ENCODE measurements at regions not wholly inside any gene's neighbourhood (a gene's known extent, or its start where the extent isn't known, plus 50 kb on each side); places are given as distances from the start of the nearest gene placed in this dataset.

GRCh38 chr16:59470556-59470955 lies 736.4 kb upstream of the GOT2 start:
- Histone ChIP-seq H2AFZ (ENCODE audit: low read length) (no peak overlapping the region), H3K4me1 (ENCODE audit: insufficient read depth, low read length) (peaks cover 7% of the 10 kb centered on the region; the same call in 1 of the 2 replicates), H3K4me2 (ENCODE audit: low read length) (no peak overlapping the region), H3K27me3 (ENCODE audit: low read length) (no peaks in the 10 kb centered on the region), H3K27ac (ENCODE audit: low read length) (no peak overlapping the region), H3K4me3 (ENCODE audit: low read length) (no peak overlapping the region), H4K20me1 (ENCODE audit: low read length) (no peaks in the 10 kb centered on the region), H3F3A (ENCODE audit: low read length, unreplicated experiment) (no peaks in the 10 kb centered on the region), H3K79me2 (ENCODE audit: low read length) (no peaks in the 10 kb centered on the region), H3K9me2 (replicated peaks; ENCODE audit: low read length) (no peaks in the 10 kb centered on the region), H3K9ac (ENCODE audit: low read length) (no peak overlapping the region), H3K36me3 (ENCODE audit: low read depth, low read length) (no peaks in the 10 kb centered on the region), H3K9me3 (ENCODE audit: low read length) (no peaks in the 10 kb centered on the region)
- POLR2A ChIA-PET (ENCODE audit: unreplicated experiment): no interaction called here
- no TSS peak for BruUV-seq (replicated peaks)
- DNase-seq (no peak), ATAC-seq (no peak)
- intact Hi-C loops (cut with micrococcal nuclease): no loop called here
- CTCF ChIA-PET: no interaction called here
- TF ChIP-seq, protein P1, sequence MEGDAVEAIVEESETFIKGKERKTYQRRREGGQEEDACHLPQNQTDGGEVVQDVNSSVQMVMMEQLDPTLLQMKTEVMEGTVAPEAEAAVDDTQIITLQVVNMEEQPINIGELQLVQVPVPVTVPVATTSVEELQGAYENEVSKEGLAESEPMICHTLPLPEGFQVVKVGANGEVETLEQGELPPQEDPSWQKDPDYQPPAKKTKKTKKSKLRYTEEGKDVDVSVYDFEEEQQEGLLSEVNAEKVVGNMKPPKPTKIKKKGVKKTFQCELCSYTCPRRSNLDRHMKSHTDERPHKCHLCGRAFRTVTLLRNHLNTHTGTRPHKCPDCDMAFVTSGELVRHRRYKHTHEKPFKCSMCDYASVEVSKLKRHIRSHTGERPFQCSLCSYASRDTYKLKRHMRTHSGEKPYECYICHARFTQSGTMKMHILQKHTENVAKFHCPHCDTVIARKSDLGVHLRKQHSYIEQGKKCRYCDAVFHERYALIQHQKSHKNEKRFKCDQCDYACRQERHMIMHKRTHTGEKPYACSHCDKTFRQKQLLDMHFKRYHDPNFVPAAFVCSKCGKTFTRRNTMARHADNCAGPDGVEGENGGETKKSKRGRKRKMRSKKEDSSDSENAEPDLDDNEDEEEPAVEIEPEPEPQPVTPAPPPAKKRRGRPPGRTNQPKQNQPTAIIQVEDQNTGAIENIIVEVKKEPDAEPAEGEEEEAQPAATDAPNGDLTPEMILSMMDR (conservative IDR thresholded peaks at IDR 0.05; ENCODE audit: low read depth, low read length): no peak
- TF ChIP-seq EZH2 (IDR thresholded peaks at IDR 0.05; ENCODE audit: low read length, unreplicated experiment) (no peak), EZH2phosphoT487 (IDR thresholded peaks at IDR 0.05; ENCODE audit: borderline replicate concordance, low read length) (no peak)

GRCh38 chr16:59469266-59469665 lies 735.1 kb upstream of the GOT2 start:
- H2AFZ ChIP-seq (ENCODE audit: low read length): no peak overlapping the region
- H3K9me3 ChIP-seq (ENCODE audit: low read length): no peaks in the 10 kb centered on the region
- no peak overlapping the region for H3K9ac ChIP-seq (ENCODE audit: low read length)
- ATAC-seq (no peak), DNase-seq (no peak)
- BruUV-seq (replicated peaks): no TSS peak
- no peak overlapping the region for H3K4me3 ChIP-seq (ENCODE audit: low read length)
- no peak overlapping the region for H3K4me2 ChIP-seq (ENCODE audit: low read length)
- H4K20me1 ChIP-seq (ENCODE audit: low read length): no peaks in the 10 kb centered on the region
- POLR2A ChIA-PET (ENCODE audit: unreplicated experiment): no interaction called here
- CTCF ChIA-PET: no interaction called here
- H3K4me1 ChIP-seq (ENCODE audit: insufficient read depth, low read length): peaks cover 11% of the 10 kb centered on the region; the same call in 1 of the 2 replicates
- H3K27me3 ChIP-seq (ENCODE audit: low read length): no peaks in the 10 kb centered on the region
- intact Hi-C loops (cut with micrococcal nuclease): no loop called here
- no peak overlapping the region for H3K27ac ChIP-seq (ENCODE audit: low read length)
- H3F3A ChIP-seq (ENCODE audit: low read length, unreplicated experiment): no peaks in the 10 kb centered on the region
- no peaks in the 10 kb centered on the region for H3K9me2 ChIP-seq (replicated peaks; ENCODE audit: low read length)
- H3K79me2 ChIP-seq (ENCODE audit: low read length): no peaks in the 10 kb centered on the region
- no peaks in the 10 kb centered on the region for H3K36me3 ChIP-seq (ENCODE audit: low read depth, low read length)
- TF ChIP-seq EZH2 (IDR thresholded peaks at IDR 0.05; ENCODE audit: low read length, unreplicated experiment): no peak
- TF ChIP-seq, protein P1 (conservative IDR thresholded peaks at IDR 0.05; ENCODE audit: low read depth, low read length): no peak
- no peak for TF ChIP-seq EZH2phosphoT487 (IDR thresholded peaks at IDR 0.05; ENCODE audit: borderline replicate concordance, low read length)

- Histone ChIP-seq H3K9me3 (ENCODE audit: low read length) (no peaks in the 10 kb centered on the region), H3K4me2 (ENCODE audit: low read length) (peak overlapping the region; percentile 39), H3F3A (ENCODE audit: low read length, unreplicated experiment) (peaks cover 5% of the 10 kb centered on the region), H3K27ac (ENCODE audit: low read length) (peak overlapping the region; percentile 76), H3K9ac (ENCODE audit: low read length) (peak overlapping the region; percentile 22; the same call in 1 of the 2 replicates), H3K27me3 (ENCODE audit: low read length) (no peaks in the 10 kb centered on the region), H3K4me3 (ENCODE audit: low read length) (no peak overlapping the region), H4K20me1 (ENCODE audit: low read length) (no peaks in the 10 kb centered on the region), H3K4me1 (ENCODE audit: insufficient read depth, low read length) (peaks cover 20% of the 10 kb centered on the region), H3K9me2 (replicated peaks; ENCODE audit: low read length) (no peaks in the 10 kb centered on the region), H3K79me2 (ENCODE audit: low read length) (no peaks in the 10 kb centered on the region), H2AFZ (ENCODE audit: low read length) (no peak overlapping the region), H3K36me3 (ENCODE audit: low read depth, low read length) (no peaks in the 10 kb centered on the region)
- intact Hi-C loops (cut with micrococcal nuclease): no loop called here
- DNase-seq: peak; percentile 67
- no peak for ATAC-seq
- TF ChIP-seq EZH2phosphoT487 (IDR thresholded peaks at IDR 0.05; ENCODE audit: borderline replicate concordance, low read length) (no peak), EZH2 (IDR thresholded peaks at IDR 0.05; ENCODE audit: low read length, unreplicated experiment) (no peak)
- TF ChIP-seq, protein P1 (conservative IDR thresholded peaks at IDR 0.05; ENCODE audit: low read depth, low read length): no peak
- BruUV-seq (replicated peaks): no TSS peak
- CTCF ChIA-PET: no interaction called here
- POLR2A ChIA-PET (ENCODE audit: unreplicated experiment): no interaction called here
Observed at GRCh38 chr16:59463776-59464175, 729.7 kb upstream of the GOT2 start.

All from PC-3 (cell line).